H1 (cell line): ENCODE measurements at regions not wholly inside any gene's neighbourhood (a gene's known extent, or its start where the extent isn't known, plus 50 kb on each side); places are given as distances from the start of the nearest gene placed in this dataset.

Experiments used
- CTCF ChIA-PET: fragments of 300-600 bp; sonication (Branson Sonifier 250); formaldehyde crosslinking; loops from one replicate; lab custom pipeline; 2021; ENCODE audit not compliant: partially characterized antibody; lab: Charles Lee
- POLR2A ChIA-PET: fragments of 300-600 bp; sonication (Branson Sonifier 250); formaldehyde crosslinking; loops from one replicate; lab custom pipeline; 2021; ENCODE audit warnings: inconsistent platforms; ENCODE audit not compliant: partially characterized antibody; lab: Charles Lee
- DNase-seq, 2 experiments: peaks; one replicate each; pipeline versions ENCODE4 v3.0.0 to v3.0.0-alpha.2; 2010 to 2022; ENCODE audit warnings: low spot score in 2 of 2, low read depth in 1 of 2, mixed read lengths in 1 of 2
- FAIRE-seq: peaks from 2 replicates; lab custom pipeline; 2011; peaks lifted over from hg19 to GRCh38; lab: Jason Lieb, UNC
- H2AFZ ChIP-seq: 2 replicates; pipeline ENCODE4 v1.8.1; 2012; ENCODE audit warnings: low read length, inconsistent platforms
- H2AK5ac ChIP-seq: 2 replicates; pipeline ENCODE4 v1.6.1; 2013; ENCODE audit warnings: low read depth, low read length
- H2BK120ac ChIP-seq: replicated peaks from 2 replicates; pipeline ENCODE3; 2013; ENCODE audit warnings: low read depth, low read length, inconsistent platforms
- H2BK12ac ChIP-seq: 2 replicates; pipeline ENCODE4 v1.6.1; 2013; ENCODE audit warnings: low read depth, low read length
- H2BK15ac ChIP-seq: 2 replicates; pipeline ENCODE4 v1.6.1; 2013; ENCODE audit warnings: low read length
- H2BK20ac ChIP-seq: 2 replicates; pipeline ENCODE4 v1.6.1; 2013; ENCODE audit warnings: low read length
- H2BK5ac ChIP-seq: 2 replicates; pipeline ENCODE4 v1.6.1; 2013; ENCODE audit warnings: low read depth, low read length
- H3K14ac ChIP-seq: 2 replicates; pipeline ENCODE4 v1.6.1; 2013; ENCODE audit warnings: inconsistent platforms; ENCODE audit not compliant: insufficient read length
- H3K18ac ChIP-seq: 2 replicates; pipeline ENCODE4 v1.6.1; 2013; ENCODE audit warnings: low read length; ENCODE audit errors: extremely low read depth
- H3K23ac ChIP-seq: 2 replicates; pipeline ENCODE4 v1.6.1; 2013; ENCODE audit warnings: inconsistent platforms; ENCODE audit not compliant: insufficient read length
- H3K23me2 ChIP-seq: 2 replicates; pipeline ENCODE4 v1.6.1; 2013; ENCODE audit warnings: low read depth, low read length
- H3K27ac ChIP-seq: 2 replicates; pipeline ENCODE4 v1.6.1; 2011; ENCODE audit warnings: low read depth, low read length, inconsistent platforms
- H3K27me3 ChIP-seq, 4 experiments: replicated peaks in 1 of 4; 1 replicate in 1 of 4; 2 replicates in 3 of 4; pipeline versions ENCODE4 v1.6.1 to v1.8.1; 2011 to 2013; ENCODE audit warnings: low read length in 3 of 4, mild to moderate bottlenecking in 3 of 4, inconsistent platforms in 2 of 4, mixed read lengths in 2 of 4, moderate library complexity in 1 of 4; ENCODE audit not compliant: control insufficient read depth in 3 of 4, insufficient read depth in 3 of 4; ENCODE audit errors: extremely low read depth in 1 of 4
- H3K36me3 ChIP-seq, 4 experiments: 2 replicates each; pipeline versions ENCODE4 v1.6.1 to v1.8.1; 2011 to 2013; ENCODE audit warnings: mild to moderate bottlenecking in 4 of 4, low read length in 3 of 4, moderate library complexity in 2 of 4, control low read depth in 1 of 4, inconsistent platforms in 1 of 4; ENCODE audit not compliant: insufficient read depth in 4 of 4, control insufficient read depth in 2 of 4
- H3K4ac ChIP-seq: replicated peaks from 2 replicates; pipeline ENCODE3; 2013; ENCODE audit warnings: low read length, low read depth, mixed read lengths, inconsistent platforms; ENCODE audit not compliant: insufficient read length
- H3K4me1 ChIP-seq, 4 experiments: replicated peaks in 1 of 4; 1 replicate in 1 of 4; 2 replicates in 3 of 4; pipeline versions ENCODE4 v1.6.1 to v1.8.1; 2011 to 2013; ENCODE audit warnings: low read length in 3 of 4, inconsistent platforms in 2 of 4, mixed read lengths in 1 of 4; ENCODE audit not compliant: insufficient read depth in 4 of 4, control insufficient read depth in 3 of 4
- H3K4me2 ChIP-seq, 2 experiments: 2 replicates each; pipeline versions ENCODE4 v1.6.1 to v1.8.1; 2011 to 2013; ENCODE audit warnings: low read depth in 2 of 2, low read length in 2 of 2, control low read depth in 1 of 2, inconsistent platforms in 1 of 2, mild to moderate bottlenecking in 1 of 2; ENCODE audit not compliant: insufficient read depth in 1 of 2
- H3K4me3 ChIP-seq, 4 experiments: fragments of 200-600, 300-600 bp in 1 of 4; sonication (generic), shearing (Covaris generic), sonication (Bioruptor Twin) in 1 of 4; 2 replicates each; pipeline versions ENCODE4 v1.5.1 to v1.8.1; 2011 to 2016; ENCODE audit warnings: low read length in 4 of 4, low read depth in 3 of 4, control low read depth in 2 of 4, inconsistent platforms in 2 of 4, mild to moderate bottlenecking in 2 of 4, mixed read lengths in 1 of 4, moderate library complexity in 1 of 4; ENCODE audit not compliant: insufficient read depth in 2 of 4; ENCODE audit errors: extremely low read depth in 1 of 4
- H3K56ac ChIP-seq: replicated peaks from 2 replicates; pipeline ENCODE3; 2013; ENCODE audit warnings: low read depth, mild to moderate bottlenecking, mixed read lengths, low read length, inconsistent platforms; ENCODE audit not compliant: insufficient read length
- H3K79me1 ChIP-seq: 2 replicates; pipeline ENCODE4 v1.6.1; 2013; ENCODE audit warnings: low read depth, low read length, control low read depth
- H3K79me2 ChIP-seq, 2 experiments: 2 replicates each; pipeline versions ENCODE4 v1.6.1 to v1.8.1; 2012 to 2013; ENCODE audit warnings: low read length in 2 of 2, mild to moderate bottlenecking in 2 of 2, inconsistent platforms in 1 of 2; ENCODE audit not compliant: insufficient read depth in 2 of 2, control insufficient read depth in 1 of 2
- H3K9ac ChIP-seq, 4 experiments: replicated peaks in 1 of 4; 1 replicate in 1 of 4; 2 replicates in 3 of 4; pipeline versions ENCODE4 v1.6.1 to v1.8.1; 2011 to 2013; ENCODE audit warnings: low read depth in 3 of 4, low read length in 3 of 4, control low read depth in 2 of 4, mild to moderate bottlenecking in 2 of 4, moderate library complexity in 2 of 4, inconsistent platforms in 1 of 4; ENCODE audit errors: extremely low read depth in 1 of 4
- H3K9me3 ChIP-seq, 2 experiments: 2 replicates each; pipeline versions ENCODE4 v1.6.1 to v1.8.1; 2012 to 2013; ENCODE audit warnings: mild to moderate bottlenecking in 2 of 2, moderate library complexity in 2 of 2, control low read depth in 1 of 2, inconsistent platforms in 1 of 2, low read depth in 1 of 2, low read length in 1 of 2, mixed read lengths in 1 of 2; ENCODE audit not compliant: insufficient read depth in 2 of 2
- H4K20me1 ChIP-seq, 2 experiments: replicated peaks in 1 of 2; 2 replicates each; pipeline versions ENCODE3 to v1.8.1; 2011 to 2013; ENCODE audit warnings: inconsistent platforms in 2 of 2, low read length in 2 of 2, mild to moderate bottlenecking in 1 of 2; ENCODE audit not compliant: insufficient read depth in 2 of 2, control insufficient read depth in 1 of 2
- H4K5ac ChIP-seq: 2 replicates; pipeline ENCODE4 v1.6.1; 2013; ENCODE audit warnings: low read length, low read depth, mixed read lengths, inconsistent platforms; ENCODE audit not compliant: insufficient read length
- H4K8ac ChIP-seq: 2 replicates; pipeline ENCODE4 v1.8.0; 2013; ENCODE audit warnings: mild to moderate bottlenecking, moderate library complexity, low read length, inconsistent platforms; ENCODE audit not compliant: insufficient read depth; ENCODE audit errors: extremely low read depth
- H4K91ac ChIP-seq: replicated peaks from 2 replicates; pipeline ENCODE3; 2013; ENCODE audit warnings: low read length, mixed read lengths, inconsistent platforms; ENCODE audit not compliant: insufficient read length
- CHD1 ChIP-seq: IDR thresholded peaks from 2 replicates; pipeline ENCODE4 v1.6.1; 2012; ENCODE audit warnings: low read depth, low read length, improper control_type of control experiment
- KDM4A ChIP-seq: IDR thresholded peaks from one replicate; pipeline ENCODE4 v1.7.1; 2012; ENCODE audit warnings: low read depth, mild to moderate bottlenecking, moderate library complexity, low read length, inconsistent platforms; ENCODE audit not compliant: severe bottlenecking
- PHF8 ChIP-seq: fragments of 200-600 bp; sonication (generic); conservative IDR thresholded peaks from 2 replicates; pipeline ENCODE4 v1.7.1; 2012; ENCODE audit warnings: low read depth, mild to moderate bottlenecking, inconsistent platforms, low read length, moderate library complexity
- RFX5 ChIP-seq: IDR thresholded peaks from 2 replicates; pipeline ENCODE4 v1.6.1; 2011; ENCODE audit warnings: low read depth, low read length, improper control_type of control experiment, borderline replicate concordance
- SRF ChIP-seq: IDR thresholded peaks from 2 replicates; pipeline ENCODE4 v1.6.1; 2011; ENCODE audit warnings: mild to moderate bottlenecking, low read depth, low read length, moderate library complexity
- TEAD4 ChIP-seq: IDR thresholded peaks from 2 replicates; pipeline ENCODE4 v1.6.1; 2012; ENCODE audit warnings: low read depth, low read length, inconsistent platforms, mixed read lengths
- WGBS, 2 experiments: shearing (Covaris generic) in 1 of 2; methylation state at CpG; one replicate each; pipeline versions ENCODE4 v1.1.6 to v1.1.7; 2013 to 2015; ENCODE audit warnings: low lambda C conversion rate in 2 of 2, mixed read lengths in 2 of 2, inconsistent platforms in 1 of 2, low coverage in 1 of 2, missing lambda C conversion rate in 1 of 2; ENCODE audit not compliant: insufficient replicate concordance in 2 of 2, insufficient coverage in 1 of 2, insufficient read length in 1 of 2; ENCODE audit errors: extremely low coverage in 1 of 2, missing lambda C conversion rate in 1 of 2; 5-methylcytosine and 5-hydroxymethylcytosine counted together
- TF ChIP-seq, protein P1 (sequence below): IDR thresholded peaks from 2 replicates; pipeline ENCODE4 v1.6.1; 2012; ENCODE audit warnings: inconsistent platforms

DNA sequence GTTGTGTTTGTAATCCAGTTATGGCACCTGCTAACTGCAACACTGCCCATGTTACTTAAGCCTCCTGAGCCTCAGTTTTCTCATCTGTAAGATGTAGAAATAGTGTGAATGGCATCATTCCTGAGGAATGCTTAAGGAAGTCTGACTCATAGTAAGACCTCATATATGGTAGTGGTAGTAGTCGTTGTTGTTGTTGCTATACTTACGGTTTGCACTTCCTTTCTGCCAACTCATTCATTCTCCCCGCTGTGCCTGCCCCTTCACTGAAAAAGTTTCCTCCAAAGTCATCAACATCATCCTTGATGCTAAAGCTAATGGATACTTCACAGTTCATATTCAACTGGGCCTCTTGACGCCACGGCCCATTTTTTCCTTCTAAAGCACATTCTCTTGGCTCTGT lies 54.2 kb upstream of the SPANXN3 start:
- POLR2A ChIA-PET: no interaction called here
- Histone ChIP-seq H3K9ac (no peak overlapping the region), H3K23ac (no peak overlapping the region), H3K79me2 (no peaks in the 10 kb centered on the region), H3K4me3 (no peak overlapping the region), H3K14ac (no peak overlapping the region), H2AFZ (no peak overlapping the region), H3K4ac (no peak overlapping the region), H4K20me1 (no peaks in the 10 kb centered on the region), H3K36me3 (no peaks in the 10 kb centered on the region), H3K27ac (no peak overlapping the region), H2AK5ac (no peak overlapping the region), H3K9me3 (no peaks in the 10 kb centered on the region), H2BK15ac (no peak overlapping the region), H3K4me2 (no peak overlapping the region), H3K23me2 (no peaks in the 10 kb centered on the region), H3K4me1 (no peaks in the 10 kb centered on the region), H2BK5ac (no peak overlapping the region), H2BK12ac (no peak overlapping the region), H4K8ac (no peak overlapping the region), H4K5ac (no peak overlapping the region), H3K56ac (no peak overlapping the region), H3K27me3 (no peaks in the 10 kb centered on the region), H2BK120ac (no peak overlapping the region), H3K79me1 (no peaks in the 10 kb centered on the region), H2BK20ac (no peak overlapping the region), H4K91ac (no peak overlapping the region), H3K18ac (no peak overlapping the region)
- 100% methylated on average over 3 of the region's 5 CpGs; no CpG with 5 or more reads in 1 of the 2 experiments for WGBS, 2 experiments
- no peak for FAIRE-seq
- DNase-seq: no peak
- CTCF ChIA-PET: interaction anchor here (1.2 kb wide), 1 partner anchor 9 kb away, joined by 3 read pairs; no protein-coding TSS in a partner anchor
- no peak for TF ChIP-seq CHD1
- TF ChIP-seq RFX5: no peak
- no peak for TF ChIP-seq KDM4A
- TF ChIP-seq, protein P1, sequence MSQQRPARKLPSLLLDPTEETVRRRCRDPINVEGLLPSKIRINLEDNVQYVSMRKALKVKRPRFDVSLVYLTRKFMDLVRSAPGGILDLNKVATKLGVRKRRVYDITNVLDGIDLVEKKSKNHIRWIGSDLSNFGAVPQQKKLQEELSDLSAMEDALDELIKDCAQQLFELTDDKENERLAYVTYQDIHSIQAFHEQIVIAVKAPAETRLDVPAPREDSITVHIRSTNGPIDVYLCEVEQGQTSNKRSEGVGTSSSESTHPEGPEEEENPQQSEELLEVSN: no peak
- TF ChIP-seq TEAD4: no peak
- TF ChIP-seq SRF: no peak
- TF ChIP-seq PHF8: no peak
